ENCODE measurements at regions not wholly inside any gene's neighbourhood (a gene's known extent, or its start where the extent isn't known, plus 50 kb on each side); places are given as distances from the start of the nearest gene placed in this dataset.

- TF ChIP-seq CTCF (IDR thresholded peaks at IDR 0.05; ENCODE audit: low read depth, low read length, poor library complexity, severe bottlenecking) (no peak), EZH2phosphoT487 (IDR thresholded peaks at IDR 0.05; ENCODE audit: borderline replicate concordance, low read length) (no peak)
Measured at GRCh38 chr11:45090607-45091006, 55.8 kb upstream of the PRDM11 start.

Data from DOHH2 (cell line).